IPS-20b (cell line): ENCODE measurements at regions not wholly inside any gene's neighbourhood (a gene's known extent, or its start where the extent isn't known, plus 50 kb on each side); places are given as distances from the start of the nearest gene placed in this dataset.
"Not testable (repeated sequence)": the region's sequence is repeated elsewhere in the genome, so short reads cannot be mapped to it uniquely, and the experiment has no call there.

Source experiments
- H3K27ac ChIP-seq: one replicate; pipeline ENCODE4 v1.5.1; 2013; ENCODE audit warnings: low read length
- H3K27me3 ChIP-seq: 2 replicates; pipeline ENCODE4 v1.6.1; 2013; ENCODE audit warnings: mild to moderate bottlenecking, low read length, inconsistent platforms; ENCODE audit not compliant: insufficient read depth
- H3K36me3 ChIP-seq: 2 replicates; pipeline ENCODE4 v1.6.1; 2013; ENCODE audit warnings: low read depth, mild to moderate bottlenecking, inconsistent platforms, low read length, moderate library complexity; ENCODE audit not compliant: insufficient read depth
- H3K4me1 ChIP-seq: 2 replicates; pipeline ENCODE4 v1.6.1; 2013; ENCODE audit warnings: mild to moderate bottlenecking, control low read depth, inconsistent platforms, low read length, moderate library complexity; ENCODE audit not compliant: insufficient read depth
- H3K4me3 ChIP-seq: 2 replicates; pipeline ENCODE4 v1.5.1; 2013; ENCODE audit warnings: mild to moderate bottlenecking, low read length, inconsistent platforms
- H3K9ac ChIP-seq: 2 replicates; pipeline ENCODE4 v1.6.1; 2013; ENCODE audit warnings: low read depth, mild to moderate bottlenecking, inconsistent platforms, low read length, moderate library complexity
- H3K9me3 ChIP-seq: 2 replicates; pipeline ENCODE4 v1.6.1; 2013; ENCODE audit warnings: mild to moderate bottlenecking, low read depth, low read length, inconsistent platforms; ENCODE audit not compliant: insufficient read depth

DNA sequence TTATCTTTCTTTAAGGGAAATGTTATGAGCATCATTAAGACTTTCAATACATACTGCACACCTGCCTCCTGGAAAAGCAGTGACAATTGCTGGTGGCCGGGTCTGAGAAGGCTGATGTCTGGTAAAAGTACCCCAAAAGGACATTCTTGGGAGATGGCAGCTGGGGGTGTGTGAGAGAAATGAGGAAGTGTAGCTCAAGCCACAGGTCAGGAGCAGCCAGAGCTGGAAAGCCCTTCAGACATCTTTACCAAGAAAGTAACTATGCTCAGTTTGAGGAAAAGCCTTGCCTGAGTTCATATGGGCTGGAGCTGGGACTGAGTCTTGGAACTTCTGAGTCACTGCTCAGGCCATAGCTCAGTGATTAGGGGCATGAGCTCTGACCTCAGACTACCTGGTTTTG is 94.7 kb upstream of the N4BP1 start:
- no peaks in the 10 kb centered on the region for H3K4me1 ChIP-seq
- no peaks in the 10 kb centered on the region for H3K27me3 ChIP-seq
- no peak overlapping the region for H3K9ac ChIP-seq
- no peak overlapping the region for H3K27ac ChIP-seq
- H3K36me3 ChIP-seq, result no peaks in the 10 kb centered on the region
- no peaks in the 10 kb centered on the region for H3K9me3 ChIP-seq
- H3K4me3 ChIP-seq, result no peak overlapping the region

DNA sequence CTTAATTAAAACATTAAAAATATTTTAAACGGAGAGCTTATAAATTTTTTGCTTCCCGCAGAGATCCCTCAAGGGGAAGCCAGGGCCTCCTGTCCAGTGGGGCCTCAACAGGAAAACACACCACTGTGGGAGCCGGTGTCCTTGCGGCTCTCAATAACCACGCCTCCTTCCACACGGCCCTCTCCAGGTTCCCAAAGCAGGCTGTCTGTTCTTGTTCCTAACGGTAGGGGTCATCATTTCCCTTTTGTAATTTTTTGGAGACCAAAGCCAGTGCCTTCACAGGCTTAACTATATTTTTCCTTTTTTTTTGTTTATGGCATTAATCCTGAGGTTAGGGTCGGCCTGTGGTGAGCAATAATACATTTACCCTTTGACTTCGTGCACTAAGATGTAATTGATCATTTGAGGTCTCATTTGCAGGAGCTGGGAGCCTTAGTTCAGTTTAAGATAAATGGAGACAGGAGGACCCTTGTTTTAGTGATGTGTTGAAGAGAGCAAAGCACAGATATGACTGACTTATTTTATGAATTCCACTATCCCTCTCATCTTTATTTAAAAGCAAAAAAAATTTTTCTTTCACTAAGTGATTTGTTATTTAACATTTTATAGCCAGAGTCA is 77.5 kb upstream of the N4BP1 start:
- H3K27ac ChIP-seq, result no peak overlapping the region
- no peaks in the 10 kb centered on the region for H3K9me3 ChIP-seq
- H3K36me3 ChIP-seq, result no peaks in the 10 kb centered on the region
- H3K4me1 ChIP-seq, result no peaks in the 10 kb centered on the region
- no peak overlapping the region for H3K4me3 ChIP-seq
- H3K9ac ChIP-seq, result no peak overlapping the region
- no peaks in the 10 kb centered on the region for H3K27me3 ChIP-seq

DNA sequence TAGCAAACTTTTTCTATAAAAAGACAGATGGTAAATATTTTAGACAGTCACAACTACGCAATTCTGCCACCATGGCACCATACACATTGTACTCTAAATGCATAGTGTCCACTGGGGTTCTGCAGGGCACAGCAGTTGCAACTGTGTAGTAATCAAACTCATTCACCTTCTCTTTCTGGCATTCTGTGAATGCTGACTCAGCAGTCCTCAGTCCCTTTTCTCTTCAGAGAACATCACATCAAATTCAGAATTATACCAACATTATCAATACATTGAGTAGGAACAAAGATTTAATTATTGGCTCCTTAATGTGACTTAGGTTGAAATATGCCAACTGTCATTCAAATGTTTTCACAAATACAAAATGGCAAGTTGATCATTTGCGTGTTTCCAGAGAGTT is 74.2 kb upstream of the N4BP1 start:
- no peaks in the 10 kb centered on the region; the same call in 1 of the 2 replicates for H3K4me1 ChIP-seq
- H3K9ac ChIP-seq, result no peak overlapping the region
- no peak overlapping the region for H3K27ac ChIP-seq
- H3K27me3 ChIP-seq, result no peaks in the 10 kb centered on the region
- no peaks in the 10 kb centered on the region for H3K36me3 ChIP-seq
- no peaks in the 10 kb centered on the region for H3K9me3 ChIP-seq
- H3K4me3 ChIP-seq, result no peak overlapping the region

GRCh38 chr16:48682971-48683370 is 73.0 kb upstream of the N4BP1 start:
- Histone ChIP-seq H3K9me3 (no peaks in the 10 kb centered on the region), H3K4me3 (no peak overlapping the region), H3K36me3 (no peaks in the 10 kb centered on the region), H3K27me3 (no peaks in the 10 kb centered on the region), H3K9ac (no peak overlapping the region), H3K27ac (no peak overlapping the region), H3K4me1 (no peaks in the 10 kb centered on the region; the same call in 1 of the 2 replicates)

DNA sequence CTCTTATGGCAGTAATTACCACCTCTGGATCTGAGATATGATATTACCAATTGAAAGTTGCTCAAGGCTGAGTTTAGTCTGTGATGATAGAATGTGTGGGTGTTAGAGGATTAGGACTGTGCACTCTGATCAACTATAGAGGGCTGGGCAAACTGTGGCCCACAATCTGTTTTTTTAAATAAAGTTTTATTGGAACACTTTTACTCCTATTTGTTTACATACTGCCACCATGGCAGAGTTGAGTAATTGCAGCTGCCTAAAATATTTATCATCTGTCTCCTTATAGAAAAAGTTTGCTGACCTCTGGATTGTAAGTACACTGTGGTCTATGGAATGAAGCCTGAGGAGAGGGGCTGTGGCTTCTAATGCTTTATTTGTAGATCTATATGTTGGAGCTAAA is 71.5 kb upstream of the N4BP1 start:
- Histone ChIP-seq H3K4me3 (no peak overlapping the region), H3K36me3 (no peaks in the 10 kb centered on the region), H3K27me3 (no peaks in the 10 kb centered on the region), H3K4me1 (no peaks in the 10 kb centered on the region; the same call in 1 of the 2 replicates), H3K27ac (no peak overlapping the region), H3K9me3 (no peaks in the 10 kb centered on the region), H3K9ac (no peak overlapping the region)

GRCh38 chr16:48680881-48681280 is 70.9 kb upstream of the N4BP1 start:
- no peaks in the 10 kb centered on the region; the same call in 1 of the 2 replicates for H3K4me1 ChIP-seq

GRCh38 chr16:48676836-48677235 is 66.9 kb upstream of the N4BP1 start:
- no peaks in the 10 kb centered on the region for H3K36me3 ChIP-seq
- H3K4me3 ChIP-seq, result no peak overlapping the region
- no peak overlapping the region for H3K9ac ChIP-seq
- H3K9me3 ChIP-seq, result no peaks in the 10 kb centered on the region
- no peaks in the 10 kb centered on the region for H3K27me3 ChIP-seq
- no peaks in the 10 kb centered on the region; the same call in 1 of the 2 replicates for H3K4me1 ChIP-seq
- no peak overlapping the region for H3K27ac ChIP-seq

More at GRCh38 chr16:48680881-48681280, 70.9 kb upstream of the N4BP1 start:
- H3K27ac ChIP-seq, result no peak overlapping the region
- no peak overlapping the region for H3K4me3 ChIP-seq
- no peaks in the 10 kb centered on the region for H3K27me3 ChIP-seq
- H3K9me3 ChIP-seq, result no peaks in the 10 kb centered on the region
- H3K9ac ChIP-seq, result no peak overlapping the region
- no peaks in the 10 kb centered on the region for H3K36me3 ChIP-seq

- not testable (repeated sequence) for H3K9me3 ChIP-seq, H3K4me1 ChIP-seq, H3K27me3 ChIP-seq, H3K4me3 ChIP-seq, H3K9ac ChIP-seq, H3K36me3 ChIP-seq, H3K27ac ChIP-seq
These were observed 58.2 kb upstream of the N4BP1 start for GRCh38 chr16:48668184-48668583.

GRCh38 chr16:48659940-48660339 is 50.0 kb upstream of the N4BP1 start:
- Histone ChIP-seq H3K27me3 (no peaks in the 10 kb centered on the region), H3K27ac (no peak overlapping the region), H3K4me3 (no peak overlapping the region), H3K9me3 (peaks cover 12% of the 10 kb centered on the region), H3K36me3 (no peaks in the 10 kb centered on the region), H3K4me1 (no peaks in the 10 kb centered on the region), H3K9ac (no peak overlapping the region)
